HG02852 (cell line): ENCODE measurements at regions not wholly inside any gene's neighbourhood (a gene's known extent, or its start where the extent isn't known, plus 50 kb on each side); places are given as distances from the start of the nearest gene placed in this dataset.

Experiments used
- ATAC-seq: cut with Tn5 transposase; IDR thresholded peaks from one replicate; pipeline ENCODE4 v1.9.1; 2021; ENCODE audit warnings: mild to moderate bottlenecking, moderate library complexity; ENCODE audit not compliant: unreplicated experiment

DNA sequence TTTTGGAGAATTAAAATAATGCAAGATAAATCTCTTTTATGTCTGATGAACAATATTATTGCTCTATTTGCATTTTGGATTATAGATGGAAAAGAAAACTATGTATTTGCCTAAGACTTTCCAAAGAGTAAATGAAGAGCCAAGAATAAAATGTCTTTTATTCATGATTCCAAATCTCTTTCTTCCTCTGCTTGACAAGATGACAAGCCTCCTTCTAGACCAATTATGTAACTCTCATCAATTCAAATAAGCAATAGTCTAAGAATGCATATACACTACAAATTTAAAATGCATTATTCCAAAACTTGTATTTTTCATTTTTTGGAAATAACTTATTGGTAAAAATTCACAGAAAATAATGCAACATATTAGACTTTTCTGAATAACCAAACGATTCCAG, 377.3 kb downstream of the GASK1B start:
- no peak for ATAC-seq

DNA sequence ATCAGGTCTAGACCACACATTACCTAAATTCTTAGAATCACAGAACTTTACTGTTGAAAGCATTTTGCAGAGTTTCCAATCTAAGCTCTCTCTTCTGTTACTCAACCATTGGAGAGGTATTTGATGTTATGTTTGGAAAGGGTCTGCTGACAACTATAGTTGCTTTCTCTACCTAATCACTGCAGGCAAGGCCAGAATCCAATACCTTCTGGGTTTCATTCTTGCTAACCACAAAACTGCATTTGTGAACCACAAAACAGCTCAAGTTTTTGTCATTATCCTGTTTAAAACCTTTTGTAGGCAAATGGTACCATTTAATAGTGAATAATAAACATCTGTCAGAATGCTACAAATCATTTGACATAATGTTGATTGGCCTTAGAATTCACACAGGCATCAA, 380.1 kb downstream of the GASK1B start:
- ATAC-seq, result no peak

- no peak for ATAC-seq
Measured at GRCh38 chr4:157791236-157791635, 381.6 kb downstream of the GASK1B start.

DNA sequence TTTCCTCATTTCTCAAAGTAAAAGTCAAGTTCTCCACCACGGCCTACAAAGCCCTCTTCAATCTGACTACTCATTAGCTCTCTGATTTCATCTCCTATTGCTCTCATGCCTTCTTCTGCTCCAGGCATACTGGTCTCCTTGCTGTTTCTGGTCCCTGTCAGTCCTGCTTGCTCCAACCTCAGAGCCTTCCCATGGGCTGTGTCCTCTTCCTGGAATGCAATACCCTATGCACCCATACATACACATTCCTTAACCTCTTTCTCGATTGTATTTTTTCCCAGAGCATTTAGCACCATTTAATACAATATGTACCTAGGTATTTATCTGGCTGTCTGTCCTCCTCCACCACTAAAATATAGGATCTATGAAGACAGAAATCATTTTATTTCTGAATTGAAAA, 385.2 kb downstream of the GASK1B start:
- no peak for ATAC-seq

GRCh38 chr4:157781361-157781760, 391.5 kb downstream of the GASK1B start:
- ATAC-seq, result no peak

DNA sequence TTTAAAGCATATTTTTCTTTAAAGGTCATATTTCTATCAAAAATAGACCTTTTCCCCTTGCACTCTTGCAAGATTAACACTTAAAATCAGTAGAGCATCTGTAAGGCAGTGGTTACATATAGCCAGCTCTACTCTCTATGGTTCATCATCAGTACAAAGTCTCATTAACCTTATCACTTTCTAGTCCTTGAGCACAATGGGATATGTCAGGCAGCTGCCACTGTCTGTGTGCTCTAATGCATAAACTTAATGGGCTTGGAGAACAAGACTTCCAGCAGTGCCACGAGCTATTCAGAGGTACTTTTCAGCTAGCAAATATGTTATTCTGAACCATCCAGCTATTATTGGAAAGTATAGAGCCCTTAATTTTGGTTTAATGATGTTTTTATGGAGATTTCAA, 393.7 kb downstream of the GASK1B start:
- no peak for ATAC-seq

DNA sequence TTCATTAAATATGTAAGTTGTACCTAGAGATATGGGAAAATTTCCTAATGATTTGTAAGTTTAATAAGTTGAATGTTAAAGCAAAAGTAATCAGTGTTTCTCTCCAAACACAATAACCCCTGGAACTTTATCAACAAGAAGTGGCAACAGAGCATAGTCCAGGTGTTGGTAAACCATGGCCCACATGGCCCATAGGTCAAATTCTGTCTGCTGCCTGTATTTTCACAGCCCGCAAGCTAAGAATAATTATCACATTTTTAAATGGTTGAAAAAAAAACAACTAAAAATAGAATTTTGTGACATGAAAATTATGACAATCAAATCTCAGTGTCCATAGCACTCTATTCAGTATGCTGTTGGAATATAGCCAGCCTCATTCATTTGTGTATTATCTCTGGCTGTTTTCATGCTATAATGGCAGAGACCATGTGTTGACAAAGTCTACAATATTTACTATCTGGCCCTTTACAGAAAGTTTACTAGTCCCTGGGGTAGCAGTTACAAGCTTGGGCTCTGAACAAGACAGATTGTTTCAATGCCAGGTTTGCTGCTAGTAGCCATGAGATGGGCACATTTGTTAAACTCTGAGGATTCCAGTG, 395.8 kb downstream of the GASK1B start:
- ATAC-seq, result no peak

- ATAC-seq, result no peak
Measured at GRCh38 chr4:157775971-157776370, 396.9 kb downstream of the GASK1B start.

GRCh38 chr4:157772907-157773306, 399.9 kb downstream of the GASK1B start:
- no peak for ATAC-seq

- no peak for ATAC-seq
Measured at GRCh38 chr4:157768419-157768818, 404.4 kb downstream of the GASK1B start.

DNA sequence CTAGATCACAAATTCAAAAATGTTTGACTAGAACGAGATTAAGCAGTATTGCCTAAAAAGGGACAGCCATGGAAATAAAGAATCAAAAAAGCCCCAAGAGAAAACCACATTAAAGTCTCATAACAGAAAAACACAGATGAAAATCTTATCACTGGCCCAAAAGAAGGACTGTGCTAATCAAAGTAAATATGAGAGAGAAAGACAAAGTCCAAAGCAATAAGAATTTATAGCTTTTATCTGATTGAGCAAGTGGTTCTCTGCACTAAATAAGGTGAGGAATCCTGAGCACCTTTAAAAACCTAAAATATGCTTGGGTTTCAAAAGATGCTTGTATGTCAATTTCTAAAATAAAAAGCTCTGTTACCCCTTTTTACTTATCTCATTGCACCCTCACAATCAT, 409.3 kb downstream of the GASK1B start:
- no peak for ATAC-seq

- ATAC-seq, result no peak
Measured at GRCh38 chr4:157754410-157754809, 418.4 kb downstream of the GASK1B start.

DNA sequence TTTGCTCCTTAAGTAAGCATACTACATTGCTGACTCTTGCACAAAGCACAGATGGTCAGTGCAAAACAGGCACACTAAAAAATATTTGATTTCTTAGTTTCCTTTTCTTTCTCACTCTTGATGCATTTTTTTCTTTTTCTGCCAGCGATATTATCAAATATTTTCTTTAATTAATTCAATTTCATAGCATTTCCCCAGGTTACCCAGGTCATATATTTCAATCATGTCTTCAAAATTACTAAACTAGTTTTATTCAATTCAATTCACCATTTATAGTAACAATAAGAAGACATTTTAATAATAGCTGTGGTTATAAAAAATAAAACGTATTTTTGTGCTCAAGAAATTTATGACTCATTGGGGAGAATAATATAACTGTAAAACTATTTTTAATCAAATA, 421.2 kb downstream of the GASK1B start:
- ATAC-seq, result no peak

- ATAC-seq, result no peak
Measured at GRCh38 chr4:157741642-157742041, 431.2 kb downstream of the GASK1B start.

GRCh38 chr4:157739242-157739641, 433.6 kb downstream of the GASK1B start:
- no peak for ATAC-seq

GRCh38 chr4:157728215-157728614, 444.6 kb downstream of the GASK1B start:
- no peak for ATAC-seq

- no peak for ATAC-seq
Measured at GRCh38 chr4:157727163-157727562, 445.7 kb downstream of the GASK1B start.

DNA sequence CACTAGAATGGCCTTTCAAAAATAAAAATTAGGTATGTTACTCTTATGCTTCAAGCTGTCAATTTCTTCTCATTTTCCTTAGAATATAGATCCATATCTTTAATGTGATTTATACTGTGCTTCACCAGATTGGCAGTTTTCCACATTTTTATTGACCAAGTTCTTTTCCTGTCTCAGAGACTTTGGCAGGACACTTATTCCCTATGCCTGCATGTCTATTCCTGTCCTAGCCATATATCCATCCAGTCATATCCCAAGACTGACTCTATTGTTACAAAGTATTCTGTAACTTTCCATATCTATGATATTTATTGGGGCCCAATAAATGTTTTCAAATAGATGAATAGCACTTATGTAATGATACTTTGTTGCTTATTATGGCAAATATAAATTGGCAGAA, 450.7 kb downstream of the GASK1B start:
- no peak for ATAC-seq

- ATAC-seq, result no peak
Measured at GRCh38 chr4:157713342-157713741, 459.5 kb downstream of the GASK1B start.

DNA sequence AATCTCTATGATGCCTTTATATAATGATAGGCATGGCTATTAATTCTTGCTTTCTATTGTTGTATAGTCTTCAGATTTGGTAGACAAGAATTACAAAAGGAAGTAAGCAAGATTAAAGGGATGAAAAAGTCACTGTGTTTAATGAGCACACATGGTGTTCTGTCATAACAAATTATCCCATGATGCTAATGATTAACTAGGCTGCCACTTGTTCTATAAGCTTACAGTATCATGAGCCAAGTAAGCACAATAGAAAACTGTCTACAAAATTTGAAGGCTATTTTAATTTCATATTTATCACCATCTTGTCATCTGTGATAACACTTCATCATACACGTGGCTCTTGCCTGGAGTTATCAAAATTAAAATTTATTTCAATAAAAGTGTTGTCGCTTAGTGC, 466.7 kb downstream of the GASK1B start:
- ATAC-seq, result no peak

- no peak for ATAC-seq
Measured at GRCh38 chr4:157702831-157703230, 470.0 kb downstream of the GASK1B start.

- no peak for ATAC-seq
Measured at GRCh38 chr4:157701695-157701994, 471.2 kb downstream of the GASK1B start.

DNA sequence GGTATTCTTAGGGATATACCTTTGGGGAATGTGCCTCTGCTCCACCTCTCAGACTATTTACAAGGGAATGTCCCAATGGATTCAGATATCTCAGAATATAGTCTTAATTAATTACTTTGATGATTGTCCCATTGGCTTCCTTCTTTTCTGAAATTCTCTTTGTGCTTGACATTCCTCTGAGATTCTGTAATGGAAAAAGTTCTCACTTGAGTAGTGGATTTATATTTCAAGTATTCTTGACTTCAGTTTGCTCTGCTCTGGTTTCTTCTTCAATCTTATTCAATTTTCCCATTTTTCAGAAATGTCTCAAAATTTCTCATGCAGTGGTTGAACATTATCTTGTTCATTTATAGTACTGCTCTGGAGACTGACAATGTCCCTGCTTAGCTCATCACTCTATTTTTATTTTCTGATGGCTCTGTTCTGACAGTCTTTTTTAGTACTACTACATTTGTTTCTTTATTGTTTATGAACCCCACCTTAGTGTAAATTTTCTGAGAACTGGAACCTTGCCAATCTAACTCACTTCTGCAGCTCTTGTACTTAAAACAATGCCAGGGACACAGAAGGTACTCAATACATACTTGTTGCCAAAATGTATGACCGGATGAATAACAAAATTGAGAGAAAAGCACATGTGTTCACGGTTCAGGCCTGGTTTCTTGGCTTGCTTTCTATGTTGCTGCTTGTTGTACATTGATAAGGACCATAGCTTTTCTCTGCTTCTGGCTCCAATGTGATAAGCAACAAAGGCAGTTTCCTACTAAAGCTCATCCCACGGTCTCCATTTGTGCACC, 471.7 kb downstream of the GASK1B start:
- ATAC-seq, result no peak
